NB4 (cell line): ENCODE measurements at regions not wholly inside any gene's neighbourhood (a gene's known extent, or its start where the extent isn't known, plus 50 kb on each side); places are given as distances from the start of the nearest gene placed in this dataset.
A peak's percentile ranks its signal among the peaks of the same experiment; 100 is the strongest.

ENCODE experiments used
- DNase-seq: peaks from one replicate; pipeline ENCODE4 v3.0.0; 2010; ENCODE audit warnings: low read depth
- H3K4me3 ChIP-seq: one replicate; pipeline ENCODE4 v1.5.1; 2011; ENCODE audit warnings: mild to moderate bottlenecking, low read depth, low read length, moderate library complexity
- MYC ChIP-seq: IDR thresholded peaks from 2 replicates; pipeline ENCODE4 v1.6.1; 2011; ENCODE audit warnings: low read depth, low read length
- POLR2A ChIP-seq: IDR thresholded peaks from 2 replicates; pipeline ENCODE4 v1.6.1; 2011; ENCODE audit warnings: mild to moderate bottlenecking; ENCODE audit not compliant: insufficient read length; ENCODE audit errors: extremely low read depth
- TF ChIP-seq, protein P1 (sequence below): IDR thresholded peaks from 2 replicates; pipeline ENCODE4 v1.6.1; 2011; ENCODE audit warnings: low read depth, low read length
- TF ChIP-seq, protein P2 (sequence below): IDR thresholded peaks from one replicate; pipeline ENCODE4 v1.5.1; 2012; ENCODE audit warnings: low read depth, low read length

DNA sequence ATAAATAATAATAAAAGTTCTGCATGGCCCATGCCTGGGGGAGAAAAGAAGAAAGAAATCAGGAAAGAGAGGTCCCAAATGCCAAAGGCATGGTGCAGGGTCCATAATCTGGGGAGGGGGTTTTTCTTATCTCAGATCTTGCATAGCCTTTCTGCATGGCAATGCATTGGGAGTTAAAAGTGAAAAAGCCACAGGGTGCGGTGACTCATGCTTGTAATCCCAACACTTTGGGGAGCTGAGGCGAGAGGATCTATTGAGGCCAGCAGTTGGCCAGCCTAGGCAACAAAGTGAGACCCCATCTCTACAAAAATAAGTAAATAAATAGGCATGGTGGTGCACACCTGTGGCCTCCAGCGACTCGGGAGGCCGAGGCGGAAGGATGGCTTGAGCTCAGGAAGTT lies 76.8 kb upstream of the GATA2 start:
- TF ChIP-seq MYC: no peak
- TF ChIP-seq POLR2A: no peak
- TF ChIP-seq, protein P1, sequence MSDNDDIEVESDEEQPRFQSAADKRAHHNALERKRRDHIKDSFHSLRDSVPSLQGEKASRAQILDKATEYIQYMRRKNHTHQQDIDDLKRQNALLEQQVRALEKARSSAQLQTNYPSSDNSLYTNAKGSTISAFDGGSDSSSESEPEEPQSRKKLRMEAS: no peak
- TF ChIP-seq, protein P2, sequence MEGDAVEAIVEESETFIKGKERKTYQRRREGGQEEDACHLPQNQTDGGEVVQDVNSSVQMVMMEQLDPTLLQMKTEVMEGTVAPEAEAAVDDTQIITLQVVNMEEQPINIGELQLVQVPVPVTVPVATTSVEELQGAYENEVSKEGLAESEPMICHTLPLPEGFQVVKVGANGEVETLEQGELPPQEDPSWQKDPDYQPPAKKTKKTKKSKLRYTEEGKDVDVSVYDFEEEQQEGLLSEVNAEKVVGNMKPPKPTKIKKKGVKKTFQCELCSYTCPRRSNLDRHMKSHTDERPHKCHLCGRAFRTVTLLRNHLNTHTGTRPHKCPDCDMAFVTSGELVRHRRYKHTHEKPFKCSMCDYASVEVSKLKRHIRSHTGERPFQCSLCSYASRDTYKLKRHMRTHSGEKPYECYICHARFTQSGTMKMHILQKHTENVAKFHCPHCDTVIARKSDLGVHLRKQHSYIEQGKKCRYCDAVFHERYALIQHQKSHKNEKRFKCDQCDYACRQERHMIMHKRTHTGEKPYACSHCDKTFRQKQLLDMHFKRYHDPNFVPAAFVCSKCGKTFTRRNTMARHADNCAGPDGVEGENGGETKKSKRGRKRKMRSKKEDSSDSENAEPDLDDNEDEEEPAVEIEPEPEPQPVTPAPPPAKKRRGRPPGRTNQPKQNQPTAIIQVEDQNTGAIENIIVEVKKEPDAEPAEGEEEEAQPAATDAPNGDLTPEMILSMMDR: no peak
- peak; percentile 76 for DNase-seq
- H3K4me3 ChIP-seq: no peak overlapping the region

DNA sequence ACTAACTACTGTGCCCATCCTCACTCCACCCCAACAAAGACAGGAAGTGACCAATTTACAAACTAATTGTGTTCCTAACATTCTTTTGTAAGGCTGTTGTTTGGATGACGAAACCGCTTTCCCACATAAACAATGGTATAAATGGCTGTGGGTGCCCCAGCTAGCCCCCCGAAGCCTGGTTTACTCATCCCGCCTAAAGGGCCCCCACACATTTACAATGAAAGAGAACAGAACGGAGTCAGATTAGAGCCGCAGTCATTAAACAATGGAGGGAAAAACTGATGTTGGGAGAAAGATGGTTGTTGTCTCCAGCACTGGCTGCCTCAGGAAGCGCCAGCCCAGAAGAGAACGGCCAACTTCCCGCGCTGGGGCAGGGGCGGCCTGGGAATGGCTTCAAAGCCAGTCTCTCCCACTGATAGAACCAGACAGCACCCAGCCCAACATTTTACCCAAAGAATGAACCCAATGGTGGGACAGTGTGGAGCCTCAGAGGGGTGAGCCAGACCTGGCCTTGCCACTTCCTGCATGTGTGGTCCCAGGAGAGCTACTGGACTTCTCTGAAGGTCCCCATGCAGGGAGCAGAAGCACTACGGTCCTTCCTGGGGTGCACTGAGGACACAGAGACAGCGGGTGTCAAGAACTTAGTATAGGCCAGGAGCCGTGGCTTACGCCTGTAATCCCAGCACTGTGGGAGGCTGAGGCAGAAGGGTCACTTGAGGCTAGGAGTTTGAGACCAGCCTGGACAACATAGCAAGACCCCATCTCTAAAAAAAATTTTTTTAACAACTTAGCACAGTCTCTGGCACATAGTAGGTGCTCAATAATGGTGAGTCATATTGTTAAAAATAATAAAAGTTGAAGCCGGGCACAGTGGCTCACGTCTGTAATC lies 75.8 kb upstream of the GATA2 start:
- no peak overlapping the region for H3K4me3 ChIP-seq
- no peak for TF ChIP-seq MYC
- TF ChIP-seq, protein P2: no peak
- TF ChIP-seq, protein P1: no peak
- TF ChIP-seq POLR2A: no peak
- peak; percentile 62 for DNase-seq

DNA sequence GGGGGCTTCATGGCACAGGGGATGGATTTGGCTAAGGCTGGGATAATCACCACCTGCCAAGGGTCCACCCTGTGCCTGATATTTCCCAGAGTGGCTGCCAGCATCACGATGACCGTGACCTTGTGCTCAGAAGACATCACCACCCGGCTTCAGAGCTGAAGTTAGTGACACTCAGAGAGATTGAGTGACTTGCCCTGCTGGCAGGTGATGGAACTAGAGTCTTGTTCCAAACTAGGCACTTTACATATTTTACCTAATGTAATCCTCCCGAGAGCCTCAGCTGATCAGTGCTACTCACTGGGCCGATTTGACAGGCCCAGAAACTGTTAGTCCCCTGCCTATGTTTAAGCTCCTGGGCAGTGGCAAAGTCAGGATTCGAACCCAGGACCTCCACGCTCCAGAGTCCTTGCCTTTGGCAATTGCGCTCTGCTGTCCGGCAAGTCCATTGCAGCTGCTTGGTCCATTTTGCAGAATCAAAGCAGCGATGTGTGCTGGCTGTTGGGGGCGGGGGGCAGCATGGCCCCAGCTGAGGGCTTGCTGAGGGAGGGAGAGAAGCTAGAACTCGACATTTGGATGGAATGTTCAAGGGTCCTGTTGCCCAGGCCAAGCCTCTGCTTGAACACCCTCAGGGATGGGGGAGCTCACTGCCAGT lies 74.8 kb upstream of the GATA2 start:
- no peak overlapping the region for H3K4me3 ChIP-seq
- no peak for DNase-seq
- TF ChIP-seq, protein P2: no peak

DNA sequence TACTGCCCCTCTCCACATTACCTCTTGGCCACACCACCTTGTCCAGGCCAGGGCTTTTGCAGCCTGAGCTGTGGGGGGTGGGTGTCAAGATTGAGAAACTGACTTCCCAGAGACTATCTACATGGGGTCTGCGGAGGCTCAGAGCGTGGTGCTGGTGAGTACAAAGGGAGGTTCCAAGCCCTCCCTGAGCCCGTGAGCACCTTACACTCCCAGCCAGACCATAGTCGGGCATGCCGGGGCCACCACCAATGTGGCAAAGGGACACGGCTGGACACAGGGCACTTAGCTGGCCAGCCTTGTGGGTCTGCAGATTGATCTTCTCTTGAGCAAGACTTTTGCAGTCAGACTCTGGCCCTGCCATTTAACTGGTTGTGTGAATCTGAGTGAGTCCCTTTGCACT lies 74.1 kb upstream of the GATA2 start:
- no peak overlapping the region for H3K4me3 ChIP-seq
- DNase-seq: no peak
- TF ChIP-seq, protein P2: no peak
- no peak for TF ChIP-seq POLR2A
- TF ChIP-seq MYC: no peak
- TF ChIP-seq, protein P1: no peak

DNA sequence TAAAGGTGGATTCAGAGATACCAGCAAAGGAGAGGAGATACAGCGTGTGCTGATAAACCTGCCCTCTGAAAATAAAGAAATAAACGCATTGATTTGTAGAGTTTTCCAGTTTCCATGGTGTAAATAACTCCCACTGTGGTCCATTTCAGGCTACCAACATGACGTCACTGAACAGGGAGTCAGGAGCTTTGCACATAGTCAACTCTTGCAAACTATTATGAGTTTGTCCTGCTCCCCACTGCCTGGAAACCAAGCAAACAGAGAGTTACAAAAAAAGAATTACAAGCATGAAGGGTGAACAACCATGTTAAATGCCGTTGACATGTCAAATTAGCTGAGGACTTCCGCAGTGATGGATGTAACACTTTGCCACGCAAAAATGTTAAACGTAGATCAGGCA lies 70.4 kb upstream of the GATA2 start:
- H3K4me3 ChIP-seq: no peak overlapping the region
- TF ChIP-seq, protein P1: no peak
- TF ChIP-seq, protein P2: no peak
- TF ChIP-seq POLR2A (no peak), MYC (no peak)
- no peak for DNase-seq
